Inflammatory macrophage treated with lipopolysaccharide for 1 hour (primary cell): ENCODE measurements at regions not wholly inside any gene's neighbourhood (a gene's known extent, or its start where the extent isn't known, plus 50 kb on each side); places are given as distances from the start of the nearest gene placed in this dataset.
"Not testable (repeated sequence)": the region's sequence is repeated elsewhere in the genome, so short reads cannot be mapped to it uniquely, and the experiment has no call there.

Experiments used
- DNase-seq, 2 donors: peaks; one replicate each; pipeline ENCODE4 v3.0.0-alpha.2; 2020 to 2022

- no peak for DNase-seq
Observed at GRCh38 chr3:88412346-88412745, 262.6 kb downstream of the C3orf38 start.

GRCh38 chr3:88416436-88416835 is 266.7 kb downstream of the C3orf38 start:
- DNase-seq: no peak

GRCh38 chr3:88418219-88418618 is 268.5 kb downstream of the C3orf38 start:
- no peak for DNase-seq

GRCh38 chr3:88433568-88433967 is 283.8 kb downstream of the C3orf38 start:
- DNase-seq: no peak

- no peak for DNase-seq
Observed at GRCh38 chr3:88434001-88434400, 284.2 kb downstream of the C3orf38 start.

DNA sequence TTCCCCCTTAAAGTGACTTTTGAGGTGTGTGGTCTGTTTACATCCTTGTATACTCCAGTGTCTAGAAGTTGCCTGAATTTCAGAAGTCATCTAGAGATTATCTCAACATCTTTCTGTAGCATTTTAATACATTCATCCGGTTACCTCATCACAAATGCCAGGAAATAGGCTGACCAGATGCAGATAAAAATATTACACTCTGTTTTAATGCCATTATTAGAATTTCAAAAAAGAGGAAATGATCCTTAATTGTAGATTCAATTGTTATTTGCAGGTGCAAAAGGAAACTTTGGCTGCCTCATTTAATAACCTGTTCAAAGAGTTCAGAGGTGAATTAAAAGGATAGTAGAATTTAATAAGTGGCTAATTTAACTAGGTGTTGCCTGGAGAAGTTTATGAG is 290.9 kb downstream of the C3orf38 start:
- no peak for DNase-seq

- no peak for DNase-seq
Observed at GRCh38 chr3:88443066-88443465, 293.3 kb downstream of the C3orf38 start.

GRCh38 chr3:88444251-88444650 is 294.5 kb downstream of the C3orf38 start:
- DNase-seq: no peak

GRCh38 chr3:88452228-88452627 is 302.5 kb downstream of the C3orf38 start:
- no peak for DNase-seq

- no peak for DNase-seq
Observed at GRCh38 chr3:88460369-88460768, 310.6 kb downstream of the C3orf38 start.

- DNase-seq: no peak
Observed at GRCh38 chr3:88462230-88462629, 312.5 kb downstream of the C3orf38 start.

- no peak for DNase-seq
Observed at GRCh38 chr3:88467191-88467590, 317.4 kb downstream of the C3orf38 start.

DNA sequence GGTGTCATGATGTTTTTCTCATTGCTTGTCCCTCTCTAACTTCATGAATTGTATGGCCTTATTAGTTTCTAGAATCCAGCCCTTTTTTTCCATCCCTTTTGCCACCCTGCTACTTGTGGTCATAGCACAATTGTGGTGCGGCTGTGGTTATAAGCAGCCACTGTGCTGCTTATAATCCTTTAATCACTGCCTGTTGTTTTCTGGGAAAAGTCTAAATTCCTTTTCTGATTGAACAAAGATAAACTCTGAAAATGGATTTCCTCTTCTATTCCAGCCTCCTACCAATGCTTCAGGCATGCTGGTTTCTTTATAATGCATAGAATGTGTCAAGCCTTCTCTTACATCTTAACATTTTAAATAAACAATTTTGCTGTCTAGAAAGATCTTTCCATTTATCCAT is 319.5 kb downstream of the C3orf38 start:
- DNase-seq: no peak

DNA sequence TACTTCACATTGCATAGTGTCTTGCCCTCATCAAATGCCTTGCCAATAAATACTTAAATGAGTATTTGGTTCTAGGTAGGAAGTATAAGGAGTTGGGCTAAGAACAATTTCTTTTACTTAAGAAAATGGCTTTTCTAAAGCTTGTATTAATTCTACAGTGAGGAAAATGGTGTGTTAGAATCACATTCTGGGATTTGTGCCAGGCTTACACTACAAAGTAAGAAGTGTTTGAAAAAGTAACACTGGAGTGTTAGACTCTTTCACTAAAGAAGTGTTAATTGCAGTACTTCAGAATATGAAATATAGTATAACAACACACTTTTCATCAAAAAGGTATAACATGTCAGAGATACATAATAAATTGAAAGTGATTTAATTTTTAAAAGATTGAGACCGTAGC is 328.7 kb downstream of the C3orf38 start:
- no peak for DNase-seq

- no peak for DNase-seq
Observed at GRCh38 chr3:88480822-88481221, 331.1 kb downstream of the C3orf38 start.

- DNase-seq: no peak
Observed at GRCh38 chr3:88485001-88485400, 335.2 kb downstream of the C3orf38 start.

GRCh38 chr3:88508818-88509217 is 359.1 kb downstream of the C3orf38 start:
- DNase-seq: not testable (repeated sequence)

DNA sequence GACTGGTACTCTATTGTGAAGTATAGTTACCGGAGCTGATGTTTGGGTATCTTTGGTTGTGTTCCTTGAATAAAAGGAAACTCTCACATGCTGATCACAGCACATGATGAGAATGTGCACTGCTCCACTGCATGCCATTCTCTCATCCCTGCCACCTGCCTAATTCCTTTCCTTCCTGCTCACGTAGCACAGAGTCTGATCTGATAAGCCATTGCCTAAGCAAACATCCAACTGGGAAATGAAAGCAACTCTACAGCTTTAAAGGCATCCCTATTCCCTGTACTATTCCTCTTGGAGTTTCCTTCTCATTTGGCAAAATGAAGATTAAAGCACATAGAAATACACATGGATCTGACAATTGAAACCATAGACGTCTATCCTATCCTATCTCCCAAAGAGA is 359.8 kb downstream of the C3orf38 start:
- no peak for DNase-seq

DNA sequence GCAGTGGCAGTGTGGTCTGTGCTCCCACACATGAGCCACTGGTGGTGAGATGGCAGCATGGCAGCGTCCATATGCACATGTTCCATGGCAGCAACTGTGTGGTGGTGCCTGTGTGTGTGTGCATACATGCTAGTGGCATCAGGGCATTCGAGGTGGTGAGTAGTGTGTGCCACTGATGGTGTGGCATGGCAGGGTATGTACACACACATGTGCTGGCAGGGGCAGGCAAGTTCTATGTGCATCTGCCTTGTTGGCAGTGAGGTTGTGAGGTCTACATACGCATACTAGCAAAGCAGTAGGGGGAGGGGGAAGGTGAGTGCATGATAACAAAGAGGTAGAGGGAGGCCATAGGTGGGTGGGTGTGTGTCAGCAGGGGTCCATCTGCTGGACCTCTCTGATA is 378.7 kb downstream of the C3orf38 start:
- DNase-seq: no peak

- no peak for DNase-seq
Observed at GRCh38 chr3:88534534-88534933, 384.8 kb downstream of the C3orf38 start.

GRCh38 chr3:88535563-88535962 is 385.8 kb downstream of the C3orf38 start:
- DNase-seq: no peak

DNA sequence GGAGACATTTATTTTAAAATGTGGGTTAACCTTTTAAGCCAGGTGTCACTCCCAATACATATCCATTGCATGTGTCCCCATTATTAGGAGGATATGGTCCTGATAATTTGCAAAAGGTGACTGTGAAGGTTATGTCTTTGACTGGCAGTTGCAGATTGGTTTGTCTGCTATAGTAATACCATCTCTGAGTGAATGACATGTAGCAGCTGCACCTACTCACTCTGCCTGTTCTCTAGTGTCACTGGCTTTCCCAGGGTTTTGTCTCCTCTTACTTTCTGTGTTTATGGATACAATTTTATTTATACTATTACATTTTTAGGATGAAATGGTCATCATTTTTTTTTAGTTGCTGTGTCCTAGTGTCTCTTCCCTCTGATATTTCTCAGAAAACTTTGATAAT is 393.2 kb downstream of the C3orf38 start:
- DNase-seq: no peak

GRCh38 chr3:88572450-88572849 is 422.7 kb downstream of the C3orf38 start:
- no peak for DNase-seq

DNA sequence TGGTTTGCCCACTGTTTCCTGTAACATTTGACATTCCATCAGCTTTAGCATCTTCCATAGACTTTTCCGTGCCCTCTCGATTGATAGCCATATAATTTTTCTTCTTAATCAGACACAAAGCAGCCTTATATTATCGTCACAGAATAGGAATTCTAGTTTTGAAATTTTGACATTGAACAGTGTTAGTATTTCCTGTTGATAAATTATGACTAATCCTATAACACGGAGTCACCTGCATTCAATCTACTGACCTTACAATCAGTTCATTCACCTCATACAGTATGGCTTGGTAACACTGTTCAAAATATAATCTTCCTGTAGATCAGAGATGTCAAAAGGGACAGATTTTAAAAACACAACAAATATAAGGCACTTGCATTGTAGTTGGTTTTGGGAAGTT is 423.7 kb downstream of the C3orf38 start:
- no peak for DNase-seq

- DNase-seq: no peak
Observed at GRCh38 chr3:88574146-88574545, 424.4 kb downstream of the C3orf38 start.

DNA sequence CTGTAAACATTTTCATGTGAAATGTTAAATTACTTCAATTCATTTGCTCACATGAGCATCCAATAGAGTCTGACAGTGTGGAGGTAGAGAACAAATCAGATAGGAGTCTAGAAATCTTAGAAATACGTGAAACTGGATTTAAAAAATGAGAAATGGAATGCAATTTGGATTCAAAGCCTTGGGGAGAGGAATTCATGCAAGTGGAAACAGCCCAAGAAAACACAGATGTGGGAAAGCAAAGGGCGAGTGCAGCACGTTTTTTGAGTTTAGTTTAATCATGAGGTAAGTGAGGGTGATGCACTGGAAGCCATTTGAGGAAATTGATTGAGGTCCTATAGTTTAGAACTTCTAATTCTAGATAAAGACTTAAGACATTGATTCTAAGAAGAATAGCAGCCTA is 434.7 kb downstream of the C3orf38 start:
- DNase-seq: no peak
